ENCODE measurements at regions not wholly inside any gene's neighbourhood (a gene's known extent, or its start where the extent isn't known, plus 50 kb on each side); places are given as distances from the start of the nearest gene placed in this dataset.
A peak's percentile ranks its signal among the peaks of the same experiment; 100 is the strongest.

DNA sequence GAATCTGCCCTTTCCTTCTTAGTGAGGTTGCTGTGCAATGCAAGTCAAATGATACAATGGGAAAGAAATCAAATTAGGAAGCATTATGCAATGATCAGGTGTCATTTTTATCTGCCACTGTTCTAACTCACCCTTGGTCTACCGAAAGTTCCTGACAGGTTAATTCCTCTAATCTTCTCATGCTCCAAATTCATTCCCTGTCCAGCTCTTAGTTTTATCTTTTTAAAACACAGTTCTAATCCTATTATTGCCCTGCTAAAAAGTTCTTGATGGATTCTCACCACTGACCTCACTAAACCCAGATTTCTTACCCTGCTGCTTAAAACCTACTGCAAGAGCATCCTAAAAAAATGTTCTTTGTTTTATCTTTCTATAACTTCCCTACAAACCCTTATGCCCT is 1000.9 kb downstream of the CDH18 start:
- no peak for DNase-seq

DNA sequence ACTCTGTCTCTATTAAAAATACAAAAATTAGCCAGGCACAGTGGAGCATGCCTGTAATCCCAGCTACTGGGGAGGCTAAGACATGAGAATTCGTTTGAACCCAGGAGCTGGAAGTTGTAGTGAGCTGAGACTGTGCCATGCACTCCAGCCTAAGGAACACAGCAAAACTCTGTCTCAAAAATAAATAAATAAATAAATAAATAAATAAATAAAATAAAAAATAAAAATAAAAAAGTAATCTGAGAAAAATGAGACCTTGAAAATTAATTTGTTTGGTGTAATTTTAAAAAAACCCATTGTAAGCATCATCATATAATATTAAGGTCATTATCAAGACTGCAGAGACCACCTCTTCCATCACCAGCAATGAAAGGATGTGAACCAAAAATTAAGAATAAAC is 997.1 kb downstream of the CDH18 start:
- DNase-seq = no peak

DNA sequence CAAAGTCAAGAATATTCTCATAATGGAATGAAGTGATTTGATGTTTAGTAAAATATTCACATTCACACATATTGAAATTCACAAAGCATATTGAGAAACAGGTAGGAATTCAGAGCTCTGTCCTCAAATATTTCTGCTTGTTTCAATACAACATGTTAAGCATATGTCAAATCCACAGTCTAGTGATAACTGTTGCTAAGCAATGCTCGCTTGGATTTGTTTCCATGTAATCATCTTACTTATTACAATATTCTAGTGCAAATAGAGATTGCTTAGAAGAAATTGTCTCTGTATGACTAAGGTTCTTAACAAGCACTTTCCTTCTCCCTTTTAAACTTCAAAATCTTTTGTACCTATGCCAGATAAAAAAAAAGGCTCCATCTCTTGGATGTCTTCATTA is 995.7 kb downstream of the CDH18 start:
- DNase-seq = peak in 1 of 3 experiments; percentile 25

DNA sequence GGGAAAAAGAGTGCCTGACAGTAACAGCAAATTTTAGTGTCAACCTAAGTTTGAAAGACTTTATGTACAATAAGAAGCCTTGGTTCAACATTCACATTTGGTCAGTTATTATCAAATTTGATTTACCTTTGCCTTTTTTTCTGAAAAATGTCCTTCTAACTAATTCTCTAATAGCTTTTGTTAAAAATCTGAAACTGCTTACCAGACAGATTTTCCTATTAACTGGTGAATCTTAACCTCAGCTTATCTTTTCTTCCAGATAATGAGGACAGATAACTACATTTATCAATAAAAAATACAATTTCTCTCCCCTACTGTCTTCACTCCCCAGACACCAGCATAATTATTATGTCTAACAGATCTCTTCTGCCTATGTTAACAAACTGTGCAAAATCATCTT is 988.5 kb downstream of the CDH18 start:
- DNase-seq = no peak

DNA sequence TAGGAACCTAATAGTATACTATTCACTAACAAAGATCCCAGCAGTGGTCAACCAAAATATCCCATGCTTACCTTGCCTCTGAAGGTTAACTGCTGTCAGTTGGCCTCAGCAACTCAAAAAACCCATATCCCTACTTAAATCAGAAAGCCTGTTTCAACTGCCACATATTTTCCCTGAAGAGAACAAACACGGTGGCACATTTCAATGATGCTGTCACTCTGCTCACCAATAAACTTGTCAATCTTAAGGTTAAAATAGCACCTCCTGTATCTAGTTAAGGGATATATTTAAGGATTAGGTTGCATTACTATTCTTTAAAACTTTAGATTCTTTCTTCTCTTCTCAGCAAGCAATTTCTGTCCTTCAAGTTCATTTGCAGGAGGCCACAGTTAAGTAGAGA is 986.9 kb downstream of the CDH18 start:
- no peak for DNase-seq

DNA sequence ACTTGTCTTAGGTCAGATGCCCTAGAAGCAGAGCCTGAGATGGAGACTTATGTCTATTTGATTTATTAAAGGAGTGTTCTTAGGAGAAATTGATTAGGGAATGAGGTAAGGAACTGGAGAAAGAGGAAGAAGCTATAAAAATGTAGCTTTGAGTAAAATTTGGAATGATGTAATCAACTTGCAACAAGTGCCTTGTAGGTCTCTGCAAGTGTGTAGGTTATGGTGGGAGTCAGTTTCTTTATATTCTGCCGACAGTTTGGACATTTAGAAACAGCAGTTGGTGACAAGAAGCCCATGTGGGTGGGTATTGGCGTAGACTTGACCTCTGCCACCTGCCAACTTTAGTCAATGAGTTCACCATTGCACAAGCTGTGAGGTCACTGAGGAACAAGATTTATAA is 986.5 kb downstream of the CDH18 start:
- no peak for DNase-seq

DNA sequence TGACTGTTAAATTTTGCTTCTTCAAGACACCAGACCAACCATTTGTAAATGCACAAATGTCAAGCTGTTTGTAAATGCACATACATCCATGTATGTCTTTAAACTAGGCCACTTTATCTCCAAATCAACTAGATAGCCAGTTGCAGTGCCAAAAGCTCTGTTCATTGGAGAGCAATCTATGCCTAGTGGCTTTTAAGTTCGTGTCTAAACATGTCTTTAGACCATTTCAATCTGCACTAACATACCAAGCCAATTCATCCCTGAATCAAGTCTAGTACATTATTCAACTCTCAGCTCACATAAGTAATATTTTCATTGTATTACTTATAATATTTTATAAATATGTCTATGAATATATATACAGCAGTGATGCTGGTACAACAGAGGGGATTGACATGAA is 985.9 kb downstream of the CDH18 start:
- no peak for DNase-seq

DNA sequence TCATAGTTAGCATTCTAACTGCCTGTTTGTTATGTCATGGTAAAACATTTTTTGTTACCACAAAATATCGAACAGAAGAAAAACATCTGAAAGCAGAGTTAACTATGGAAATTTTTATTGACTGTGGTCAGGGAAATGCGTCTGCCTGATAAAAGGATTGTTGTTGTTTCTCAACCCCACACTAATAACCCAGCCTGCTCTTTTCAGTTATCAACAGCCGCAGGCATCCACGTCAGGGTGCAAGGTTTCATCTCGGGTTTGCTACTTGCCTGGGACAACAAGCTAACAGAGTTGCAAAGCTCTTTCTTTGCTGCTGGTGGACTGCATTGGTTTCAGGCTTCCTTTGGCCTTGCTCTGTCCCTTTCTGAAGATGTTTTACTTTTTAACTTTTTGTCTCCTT is 969.2 kb downstream of the CDH18 start:
- DNase-seq = no peak

DNA sequence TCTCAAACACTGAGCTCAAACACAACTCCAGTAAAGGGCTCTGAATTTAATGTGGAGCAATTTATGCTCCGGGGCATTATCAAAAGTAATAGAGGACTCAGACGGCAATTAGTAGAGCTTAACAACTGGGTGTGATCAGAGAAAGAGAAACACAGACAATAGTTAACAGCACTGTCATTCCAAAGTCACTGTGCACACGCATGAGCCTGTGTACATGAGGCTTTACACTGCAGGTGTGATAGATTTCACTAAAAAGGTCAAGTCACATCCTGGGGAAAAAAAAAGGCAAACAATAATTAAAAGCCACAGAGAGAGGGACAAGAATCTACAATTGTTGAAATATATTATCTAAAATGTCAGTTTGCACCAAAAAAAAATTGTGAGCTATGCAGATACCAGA is 956.5 kb downstream of the CDH18 start:
- DNase-seq = peak in 1 of 3 experiments; percentile 40

DNA sequence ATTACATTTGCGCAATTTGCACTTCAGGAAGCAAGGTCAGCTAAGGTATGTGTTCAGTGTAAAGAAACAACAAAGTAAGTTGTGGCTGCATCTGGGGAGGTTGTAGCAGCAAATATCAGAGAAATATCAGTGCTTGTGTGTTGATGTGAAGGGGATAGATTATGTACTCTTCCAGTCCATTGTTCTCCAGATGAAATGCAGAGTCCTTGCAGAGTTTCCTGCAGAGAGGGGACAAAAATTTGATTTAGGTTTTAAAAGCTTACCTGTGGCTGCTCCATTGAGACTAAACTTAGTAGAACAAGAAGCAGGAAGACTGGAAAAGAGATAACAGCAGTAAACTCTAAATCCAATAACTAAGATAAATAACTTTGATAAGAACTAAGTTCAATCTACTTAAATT is 952.2 kb downstream of the CDH18 start:
- DNase-seq = no peak

DNA sequence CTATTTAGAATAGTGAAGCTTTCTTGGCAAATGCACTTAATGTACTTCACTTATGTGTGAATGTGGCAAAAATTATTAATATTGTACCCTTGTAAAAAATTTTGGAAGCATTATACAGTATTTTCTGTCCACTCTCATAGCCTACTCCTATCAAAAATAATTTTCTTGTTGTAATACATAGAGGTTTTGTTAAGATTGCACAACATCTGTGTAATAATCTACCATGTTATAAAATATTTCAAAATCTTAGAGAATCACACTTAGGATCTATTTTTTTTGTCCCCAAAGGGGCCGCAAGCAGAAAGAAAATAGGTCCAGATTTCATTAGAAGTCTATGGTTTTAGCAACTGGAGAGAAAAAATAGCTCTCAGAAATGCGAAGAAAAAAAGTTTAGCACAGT is 945.9 kb downstream of the CDH18 start:
- DNase-seq = no peak

DNA sequence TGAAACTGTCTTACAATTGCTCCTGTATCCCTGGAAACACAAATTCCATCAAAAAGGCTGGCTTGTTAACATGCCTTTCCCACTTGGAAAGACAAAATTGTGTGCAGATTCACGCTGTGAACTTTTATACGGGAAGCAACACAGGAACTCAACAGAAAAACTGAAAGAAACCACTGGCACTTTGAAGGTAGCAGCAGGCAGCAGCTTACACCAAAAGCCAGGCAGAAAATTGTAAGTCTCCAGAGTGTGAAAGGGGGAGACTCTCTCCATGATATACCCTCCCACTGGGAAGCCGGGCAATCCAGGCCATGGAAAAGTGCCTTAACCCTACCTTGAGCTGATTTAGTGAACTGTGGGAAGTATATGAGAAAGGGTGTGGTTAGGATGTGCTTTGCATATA is 943.7 kb downstream of the CDH18 start:
- no peak for DNase-seq

DNA sequence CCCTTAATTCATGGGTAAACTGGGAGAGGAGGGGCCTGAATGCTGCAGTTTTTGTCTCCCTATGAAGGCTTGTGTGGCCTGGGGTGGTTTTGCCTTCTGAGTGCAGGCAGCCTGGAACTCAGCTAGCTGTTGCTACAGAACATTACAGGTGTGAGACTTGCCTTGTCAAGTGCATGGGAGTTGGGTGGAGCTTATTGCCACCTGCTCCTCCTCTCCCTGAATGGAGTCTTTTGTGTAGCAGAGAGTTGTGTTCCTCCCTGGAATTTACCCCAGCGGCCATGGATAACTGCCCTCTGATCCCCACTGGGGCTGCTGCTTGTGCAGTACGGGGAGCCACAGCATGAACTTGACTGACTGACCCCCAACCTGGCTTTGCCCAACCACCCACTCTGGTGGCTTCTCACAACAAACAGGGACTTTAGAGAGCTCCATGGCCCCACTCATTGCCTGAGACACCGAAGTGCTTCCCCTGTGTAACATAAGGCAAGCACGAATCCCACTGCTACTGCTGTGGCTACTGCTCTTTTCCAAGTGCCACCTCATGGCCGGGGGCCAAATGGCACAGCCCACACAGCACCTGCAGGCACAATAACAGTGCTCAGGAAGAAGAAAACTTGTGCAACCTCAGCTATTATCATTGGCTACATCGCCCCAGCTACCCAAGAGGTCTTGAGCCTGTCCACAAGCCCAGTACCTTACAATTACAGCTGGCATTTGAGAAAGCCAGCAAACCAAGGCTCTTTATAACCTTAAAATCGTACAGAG is 942.9 kb downstream of the CDH18 start:
- DNase-seq = no peak

DNA sequence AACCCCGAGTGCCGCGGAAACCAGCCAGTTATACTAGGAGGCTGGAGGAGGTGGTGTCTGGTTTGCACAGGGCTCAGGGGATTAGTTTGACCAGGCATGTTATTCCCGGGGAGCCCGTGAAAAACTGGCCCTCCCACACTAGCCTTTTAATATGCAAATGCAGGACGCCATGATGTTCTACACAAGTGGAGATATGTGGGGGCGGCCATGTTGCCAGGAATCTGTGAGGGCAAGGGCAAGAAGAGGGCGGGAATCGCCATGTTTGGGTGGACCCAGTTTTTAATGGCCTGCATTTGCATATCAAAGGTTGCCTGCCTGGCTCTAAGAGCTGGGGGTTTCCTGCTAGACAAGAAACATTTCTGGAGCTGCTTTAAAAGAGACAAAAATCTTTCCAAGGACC is 940.7 kb downstream of the CDH18 start:
- no peak for DNase-seq

DNA sequence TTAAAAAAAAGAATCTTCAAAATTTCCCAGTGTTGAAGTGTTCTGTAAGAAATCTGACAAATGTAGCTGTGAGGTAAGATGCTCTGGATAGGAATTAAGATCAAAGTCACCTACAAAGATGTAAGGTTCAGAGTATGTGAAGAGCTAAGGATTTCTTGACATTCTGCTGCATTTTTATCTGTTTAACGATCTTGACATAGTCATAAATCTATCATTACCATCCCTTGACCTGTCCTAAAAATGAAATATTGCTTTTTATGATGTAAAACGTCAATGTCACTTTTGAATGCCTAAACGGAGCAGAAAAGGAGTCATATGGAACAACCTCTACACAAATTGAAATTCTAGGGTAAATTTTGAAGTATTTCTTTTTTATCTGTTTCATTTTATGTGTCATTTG is 939.3 kb downstream of the CDH18 start:
- no peak for DNase-seq

DNA sequence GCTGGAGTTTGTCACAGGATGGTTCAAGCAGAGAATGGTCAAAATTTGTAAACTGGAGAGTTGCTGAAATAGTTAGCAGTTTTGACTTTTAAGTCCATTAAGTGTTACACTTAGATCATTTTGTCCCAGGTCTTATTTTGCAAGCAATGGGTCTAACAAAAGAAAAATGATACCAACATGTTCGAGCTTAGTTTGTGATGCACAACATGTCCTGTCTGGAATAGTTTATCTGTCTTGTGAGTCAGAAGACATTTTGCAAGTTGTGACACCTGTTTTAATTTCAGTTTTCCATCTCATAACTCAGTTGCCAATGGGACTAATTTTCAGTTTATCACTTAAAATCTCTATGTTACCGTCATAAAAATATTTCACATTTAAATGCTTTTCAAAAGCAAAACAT is 929.8 kb downstream of the CDH18 start:
- no peak for DNase-seq

DNA sequence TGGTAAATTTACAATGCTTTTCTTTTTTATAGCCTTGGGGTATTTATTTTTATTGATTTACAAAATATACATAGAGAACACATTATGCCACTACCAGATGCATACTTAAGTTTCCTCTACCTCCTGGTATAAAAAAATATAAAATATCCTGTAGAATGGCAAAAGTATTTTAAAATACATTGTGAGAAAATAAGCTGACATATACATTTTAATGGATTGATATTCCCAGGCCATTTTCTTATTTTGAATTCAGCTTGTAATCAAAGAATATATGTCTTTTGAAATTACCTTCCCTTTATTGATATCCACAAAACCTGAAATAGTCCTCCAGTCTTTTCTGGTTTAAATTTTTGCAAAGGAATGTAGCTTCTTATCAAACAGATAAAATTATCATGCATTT is 923.9 kb downstream of the CDH18 start:
- DNase-seq = no peak

DNA sequence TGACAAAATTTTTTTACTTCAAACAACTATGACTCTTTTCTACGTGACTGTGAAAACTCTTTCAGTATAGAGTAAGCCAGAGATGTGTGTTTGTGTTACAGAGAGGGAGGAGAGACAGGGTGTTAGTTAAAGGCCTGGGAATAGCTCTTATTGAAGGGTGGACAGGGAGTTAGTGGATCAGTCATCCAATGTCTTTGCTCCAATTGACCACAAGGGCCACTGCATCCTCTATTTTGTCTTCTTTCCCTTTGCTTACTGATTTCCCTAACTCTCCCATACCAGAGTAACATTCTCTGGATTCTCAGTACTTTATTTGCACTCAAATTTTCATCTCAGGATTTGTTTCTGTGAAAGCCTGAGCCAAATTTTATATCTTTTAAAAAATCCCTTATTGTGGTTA is 920.3 kb downstream of the CDH18 start:
- no peak for DNase-seq

DNA sequence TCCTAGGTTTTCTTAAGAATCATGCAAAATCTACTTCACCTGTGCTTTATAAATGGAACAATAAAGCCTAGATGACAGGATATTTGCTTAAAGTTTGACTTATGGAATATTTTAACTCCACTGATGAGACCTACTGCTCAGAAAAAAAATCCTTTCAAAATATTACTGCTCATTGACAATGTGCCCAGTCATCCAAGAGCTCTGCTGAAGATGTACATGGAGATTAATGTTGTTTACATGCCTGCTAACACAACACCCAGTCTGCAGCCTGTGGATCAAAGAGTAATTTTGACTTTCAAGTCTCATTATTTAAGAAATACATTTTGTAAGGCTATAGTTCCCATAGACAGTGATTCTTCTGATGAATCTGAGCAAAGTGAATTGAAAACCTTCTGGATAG is 889.6 kb downstream of the CDH18 start:
- no peak for DNase-seq

DNA sequence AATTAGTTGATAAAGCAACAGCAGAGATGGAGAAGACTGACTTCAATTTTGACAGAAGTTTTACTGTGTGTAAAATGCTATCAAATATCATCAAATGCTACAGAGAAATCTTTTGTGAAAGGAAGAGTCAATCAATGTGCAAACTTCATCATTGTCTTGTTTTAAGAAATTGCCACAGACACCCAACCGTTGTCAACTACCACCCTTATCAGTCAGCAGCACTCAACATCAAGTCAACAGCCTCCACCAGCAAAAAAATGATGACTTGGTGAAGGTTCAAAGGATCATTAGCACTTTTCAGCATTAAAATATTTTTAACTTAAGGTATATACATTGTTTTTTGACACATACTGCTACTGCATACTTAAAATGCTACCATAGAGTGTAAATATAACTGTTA is 888.8 kb downstream of the CDH18 start:
- DNase-seq = no peak

DNA sequence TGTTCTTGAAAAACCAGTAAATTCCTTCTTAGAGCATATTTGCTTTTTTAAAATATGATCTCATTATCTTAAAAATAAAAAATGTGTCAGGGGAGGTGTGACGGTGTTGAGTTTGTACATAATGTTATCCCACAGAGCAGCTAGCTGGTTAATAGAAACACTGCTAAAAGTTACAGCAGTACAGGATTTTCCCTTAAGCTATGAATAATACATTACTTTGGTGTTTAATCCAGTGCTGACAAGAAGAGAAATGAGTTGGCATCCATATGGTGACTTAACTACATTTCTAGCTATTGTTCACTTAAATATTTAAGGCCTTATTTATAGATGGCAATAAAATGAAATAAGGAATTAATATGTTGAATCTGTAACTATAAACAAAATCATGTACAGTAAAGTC is 883.1 kb downstream of the CDH18 start:
- DNase-seq = no peak

DNA sequence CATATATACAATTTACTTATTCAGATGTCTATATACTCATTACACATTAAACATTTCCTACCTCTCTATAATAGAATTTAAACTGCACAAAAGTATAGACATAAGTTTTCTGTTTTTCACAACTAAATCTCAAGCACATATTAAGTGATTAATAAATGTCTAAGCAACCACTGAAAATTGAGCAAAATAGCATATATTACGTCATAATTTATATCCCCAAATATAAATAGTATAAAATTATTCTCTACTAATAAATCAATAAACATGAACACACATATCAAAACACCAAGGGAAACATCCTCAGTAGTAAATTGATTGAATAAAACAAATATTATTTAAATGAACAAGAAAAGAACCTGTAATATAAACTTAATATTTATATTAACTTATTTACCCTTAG is 865.1 kb downstream of the CDH18 start:
- no peak for DNase-seq

DNA sequence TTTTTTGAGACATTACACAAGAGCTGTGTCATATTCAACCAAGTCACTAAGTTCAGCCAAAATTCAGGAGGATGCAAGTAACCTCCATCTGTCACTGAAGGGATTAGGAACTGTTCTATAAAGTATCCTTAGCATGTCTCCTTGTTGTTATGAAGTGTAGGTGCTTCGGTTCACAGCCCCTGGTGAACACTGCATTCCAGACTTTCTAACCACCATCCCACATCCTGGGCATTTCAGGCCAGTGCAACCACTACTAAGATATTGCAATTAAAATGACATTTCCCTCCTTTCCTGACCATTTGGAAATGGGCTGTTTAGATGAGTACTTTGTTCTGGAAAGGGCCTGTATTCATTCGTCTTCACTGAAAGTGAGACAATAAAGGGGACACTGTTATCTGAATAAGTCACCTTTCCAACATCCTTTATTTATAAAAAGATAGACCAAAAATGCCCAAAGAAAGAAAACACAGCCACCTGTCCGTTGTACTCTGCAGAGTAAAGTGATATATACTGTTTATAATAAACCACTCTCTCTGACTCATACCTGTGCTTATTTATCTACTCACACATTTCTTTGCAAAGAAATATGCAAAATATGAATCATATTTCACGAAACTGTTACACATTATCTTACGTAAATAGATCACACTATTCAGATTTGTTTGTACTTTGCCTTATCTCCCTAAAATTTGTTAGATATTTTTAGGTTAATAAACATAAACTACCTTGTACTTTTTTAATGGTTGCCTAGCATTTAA is 861.9 kb downstream of the CDH18 start:
- no peak for DNase-seq

DNA sequence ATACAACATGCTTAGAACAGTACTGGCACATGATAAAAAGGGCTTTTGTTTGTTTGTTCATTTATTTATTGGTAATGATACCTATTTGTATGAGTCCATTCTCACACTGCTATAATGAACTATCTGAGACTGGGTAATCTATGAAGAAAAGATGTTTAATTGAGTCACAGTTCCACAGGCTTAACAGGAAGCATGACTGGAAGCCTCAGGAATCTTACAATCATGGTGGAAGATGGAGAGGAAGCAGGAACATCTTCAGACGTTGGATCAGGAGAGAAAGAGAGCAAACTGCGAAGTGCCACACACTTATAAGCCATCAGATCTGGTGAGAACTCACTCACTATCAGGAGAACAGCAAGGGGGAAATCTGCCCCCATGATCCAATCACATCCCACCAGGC is 847.7 kb downstream of the CDH18 start:
- DNase-seq = no peak
